Upper lobe of left lung (tissue), 4 donors: ENCODE measurements at regions not wholly inside any gene's neighbourhood (a gene's known extent, or its start where the extent isn't known, plus 50 kb on each side); places are given as distances from the start of the nearest gene placed in this dataset.

Experiments used
- EP300 ChIP-seq, 4 donors: sonication (generic); formaldehyde crosslinking; IDR thresholded peaks; one replicate each; pipeline ENCODE4 v1.5.1; 2017; ENCODE audit warnings: antibody characterized with exemption in 4 of 4, control low read depth in 2 of 4
- POLR2A ChIP-seq, 4 donors: fragments of 450-650 bp; IDR thresholded peaks; one replicate each; pipeline ENCODE4 v1.5.1; 2016 to 2017; ENCODE audit warnings: antibody characterized with exemption in 4 of 4, mild to moderate bottlenecking in 2 of 4
- POLR2AphosphoS5 ChIP-seq, 2 donors: sonication (generic); formaldehyde crosslinking; IDR thresholded peaks; one replicate each; pipeline ENCODE4 v1.5.1; 2017; ENCODE audit warnings: antibody characterized with exemption in 2 of 2
- TF ChIP-seq, protein P1 (sequence below), 6 experiments: fragments of 450-650 bp in 4 of 6; fragments of 200-600 bp in 2 of 6; sonication (generic) in 2 of 6; IDR thresholded peaks; one replicate each; pipeline ENCODE4 v1.5.1; 2016 to 2019; ENCODE audit warnings: antibody characterized with exemption in 6 of 6

DNA sequence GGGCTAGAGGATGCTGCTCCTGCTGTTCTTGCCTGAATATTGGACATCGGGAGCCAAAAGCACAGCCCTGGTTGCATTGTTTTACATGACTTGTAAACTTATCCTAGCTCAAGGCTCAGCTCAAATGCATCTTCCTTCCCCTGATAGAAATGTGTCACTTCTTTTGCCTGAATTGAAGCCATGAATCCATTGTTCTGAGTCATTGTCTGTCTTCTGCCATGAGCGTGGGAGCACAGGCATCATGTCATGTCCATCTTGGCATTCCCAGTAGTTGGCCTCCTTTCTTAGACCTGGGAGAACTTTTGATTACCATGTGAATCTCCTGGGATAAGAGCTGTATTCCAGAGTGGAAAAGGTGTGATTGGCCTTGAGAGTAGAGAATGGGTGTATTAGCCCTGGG lies 54.1 kb upstream of the OPN4 start:
- TF ChIP-seq POLR2A (IDR thresholded peaks at IDR 0.05), result no peak
- TF ChIP-seq, protein P1, sequence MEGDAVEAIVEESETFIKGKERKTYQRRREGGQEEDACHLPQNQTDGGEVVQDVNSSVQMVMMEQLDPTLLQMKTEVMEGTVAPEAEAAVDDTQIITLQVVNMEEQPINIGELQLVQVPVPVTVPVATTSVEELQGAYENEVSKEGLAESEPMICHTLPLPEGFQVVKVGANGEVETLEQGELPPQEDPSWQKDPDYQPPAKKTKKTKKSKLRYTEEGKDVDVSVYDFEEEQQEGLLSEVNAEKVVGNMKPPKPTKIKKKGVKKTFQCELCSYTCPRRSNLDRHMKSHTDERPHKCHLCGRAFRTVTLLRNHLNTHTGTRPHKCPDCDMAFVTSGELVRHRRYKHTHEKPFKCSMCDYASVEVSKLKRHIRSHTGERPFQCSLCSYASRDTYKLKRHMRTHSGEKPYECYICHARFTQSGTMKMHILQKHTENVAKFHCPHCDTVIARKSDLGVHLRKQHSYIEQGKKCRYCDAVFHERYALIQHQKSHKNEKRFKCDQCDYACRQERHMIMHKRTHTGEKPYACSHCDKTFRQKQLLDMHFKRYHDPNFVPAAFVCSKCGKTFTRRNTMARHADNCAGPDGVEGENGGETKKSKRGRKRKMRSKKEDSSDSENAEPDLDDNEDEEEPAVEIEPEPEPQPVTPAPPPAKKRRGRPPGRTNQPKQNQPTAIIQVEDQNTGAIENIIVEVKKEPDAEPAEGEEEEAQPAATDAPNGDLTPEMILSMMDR (IDR thresholded peaks at IDR 0.05), result no peak
- TF ChIP-seq EP300 (IDR thresholded peaks at IDR 0.05), result no peak
- no peak for TF ChIP-seq POLR2AphosphoS5 (IDR thresholded peaks at IDR 0.05)
